GM18868 (cell line): ENCODE measurements at regions not wholly inside any gene's neighbourhood (a gene's known extent, or its start where the extent isn't known, plus 50 kb on each side); places are given as distances from the start of the nearest gene placed in this dataset.

ENCODE experiments used
- ATAC-seq: cut with Tn5 transposase; IDR thresholded peaks from one replicate; pipeline ENCODE4 v1.9.1; 2021; ENCODE audit warnings: mild to moderate bottlenecking, moderate library complexity; ENCODE audit not compliant: unreplicated experiment

- no peak for ATAC-seq
Measured at GRCh38 chr6:19127081-19127480, 710.1 kb upstream of the ID4 start.

DNA sequence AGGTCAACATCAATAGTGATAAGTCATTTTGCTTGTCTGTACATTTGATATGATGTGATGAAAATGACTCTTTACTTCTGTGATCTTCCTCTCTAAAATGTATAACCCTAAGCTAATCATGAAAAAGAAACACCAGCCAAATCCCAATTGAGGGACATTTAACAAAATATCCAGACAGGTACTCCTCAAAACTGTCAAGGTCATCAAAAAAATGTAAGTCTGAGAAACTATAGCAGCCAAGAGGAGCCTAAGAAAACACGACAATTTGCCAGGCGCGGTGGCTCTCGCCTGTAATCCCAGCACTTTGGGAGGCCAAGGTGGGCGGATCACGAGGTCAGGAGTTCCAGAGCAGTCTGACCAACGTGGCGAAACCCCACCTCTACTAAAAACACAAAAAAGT lies 708.5 kb upstream of the ID4 start:
- no peak for ATAC-seq

DNA sequence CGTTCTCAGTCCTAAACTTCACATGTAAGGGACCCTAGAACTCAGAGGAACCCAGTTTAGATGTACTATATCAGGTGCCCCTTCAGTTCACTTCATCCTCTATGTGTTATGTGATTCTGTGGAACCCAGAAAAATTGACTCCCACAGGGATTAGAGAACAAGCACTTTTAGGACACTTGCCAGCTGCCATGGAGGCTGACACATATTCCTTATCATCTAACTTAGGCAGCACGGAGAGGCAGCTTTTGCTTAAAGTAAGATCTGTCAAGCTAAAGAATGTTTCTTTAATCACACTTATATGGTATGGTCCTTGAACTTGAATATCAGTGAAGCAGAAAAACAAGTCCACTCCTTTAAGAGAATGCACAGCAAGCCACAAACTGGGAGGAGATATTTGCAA lies 701.5 kb upstream of the ID4 start:
- ATAC-seq, result no peak

GRCh38 chr6:19137505-19137904 lies 699.7 kb upstream of the ID4 start:
- ATAC-seq, result no peak

DNA sequence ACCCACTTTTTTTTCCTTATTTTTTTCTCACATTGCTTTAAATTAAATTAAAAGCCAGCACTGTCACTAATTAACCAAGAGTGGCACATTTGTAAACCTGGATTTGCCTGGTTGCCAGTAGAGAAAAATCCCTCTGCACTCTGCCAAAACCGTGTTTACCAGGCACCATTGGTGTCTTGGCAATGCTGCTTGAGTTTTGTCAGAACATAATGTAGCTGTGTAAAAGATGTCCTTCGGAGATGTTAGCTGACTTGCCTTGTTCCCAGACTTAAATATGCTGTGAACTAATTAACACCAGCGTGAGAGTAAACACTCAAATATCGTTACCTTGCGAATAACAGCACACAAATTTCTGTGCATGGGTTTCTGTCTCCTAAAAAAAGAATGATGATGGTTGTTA lies 694.9 kb upstream of the ID4 start:
- ATAC-seq, result no peak

DNA sequence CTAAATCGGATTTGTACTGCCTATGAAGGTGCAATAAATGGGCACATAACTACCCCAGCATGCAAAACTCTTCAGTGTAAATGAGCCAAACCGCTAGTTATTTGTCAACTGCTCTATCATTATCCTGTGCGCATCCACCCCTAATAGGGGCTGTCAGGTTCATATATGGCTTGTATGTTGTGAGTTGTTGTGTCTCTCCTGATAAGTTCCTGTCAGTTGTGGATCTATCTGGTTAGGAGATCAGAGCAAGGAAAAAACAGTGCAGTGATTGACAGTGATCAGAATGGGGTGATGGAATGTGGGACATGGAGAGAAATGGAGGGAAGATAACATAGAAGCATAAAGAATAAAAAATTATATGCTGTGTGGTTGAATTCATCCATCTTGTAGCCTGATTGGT lies 686.9 kb upstream of the ID4 start:
- ATAC-seq, result no peak

DNA sequence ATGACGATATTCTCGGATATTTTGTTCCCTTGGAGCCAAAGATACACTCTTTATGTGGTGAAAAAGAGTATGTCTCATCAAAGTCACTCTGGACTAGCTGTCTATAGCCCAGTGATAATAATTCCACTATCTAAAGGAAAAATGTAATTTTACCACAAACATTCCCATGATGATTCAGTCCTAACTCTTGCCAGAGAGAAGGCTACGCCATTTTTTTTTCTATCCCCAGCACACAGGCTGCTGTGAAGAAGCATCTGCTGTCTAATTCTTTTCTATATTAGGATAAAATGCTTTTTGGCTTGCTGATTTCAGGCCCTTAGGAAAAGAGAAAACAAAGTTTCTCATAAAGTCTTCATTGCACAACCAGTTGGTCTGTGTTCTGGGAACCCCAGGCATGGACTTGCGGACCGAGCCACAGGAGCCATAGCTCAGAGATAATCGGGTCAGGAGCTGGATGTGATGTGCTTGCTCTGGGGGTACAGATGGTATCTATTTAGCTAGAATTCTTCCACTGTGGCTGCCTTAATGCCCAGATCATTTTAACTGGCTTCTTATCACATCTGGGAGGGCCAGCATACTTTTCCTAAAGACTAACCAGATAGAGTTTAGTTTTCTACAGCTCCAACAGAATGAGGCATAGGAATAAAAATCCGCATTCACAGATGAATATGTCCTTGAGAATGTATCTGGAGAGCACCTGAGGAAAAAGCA lies 683.7 kb upstream of the ID4 start:
- no peak for ATAC-seq

DNA sequence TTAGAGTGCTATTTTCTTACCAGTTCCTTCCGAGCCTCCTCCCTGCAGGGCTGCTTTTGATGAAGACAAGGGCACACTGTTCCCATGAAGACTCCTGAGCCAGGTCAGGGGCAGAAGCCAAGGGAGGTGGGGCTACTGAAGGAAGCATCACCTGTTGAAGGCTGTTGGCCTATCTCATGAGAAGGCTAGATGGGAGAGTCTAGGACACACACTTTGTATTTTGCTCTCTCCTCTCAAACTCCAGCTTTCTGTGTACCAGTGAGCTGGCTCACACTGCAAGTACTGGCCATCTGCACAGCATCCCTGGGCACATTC lies 683.2 kb upstream of the ID4 start:
- ATAC-seq, result no peak

GRCh38 chr6:19156443-19156842 lies 680.7 kb upstream of the ID4 start:
- ATAC-seq, result no peak

DNA sequence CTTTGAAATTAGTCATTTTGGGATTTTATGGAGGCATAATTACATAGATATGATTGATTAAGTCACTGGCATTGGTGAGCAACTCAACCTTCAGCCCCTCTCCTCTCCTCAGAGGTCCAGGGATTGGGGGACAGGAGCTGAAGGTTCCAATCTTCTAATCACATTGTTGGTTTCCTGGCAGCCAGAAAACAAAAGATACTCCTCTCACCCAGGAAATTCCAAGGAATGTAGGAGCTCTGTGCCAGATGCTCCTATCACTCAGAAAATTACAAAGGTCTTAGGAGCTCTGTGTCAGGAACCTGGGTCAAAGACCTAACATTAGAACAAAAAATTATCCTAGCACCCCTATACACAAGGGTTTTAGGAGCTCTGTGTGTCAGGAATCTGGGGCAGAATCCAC lies 679.7 kb upstream of the ID4 start:
- no peak for ATAC-seq

DNA sequence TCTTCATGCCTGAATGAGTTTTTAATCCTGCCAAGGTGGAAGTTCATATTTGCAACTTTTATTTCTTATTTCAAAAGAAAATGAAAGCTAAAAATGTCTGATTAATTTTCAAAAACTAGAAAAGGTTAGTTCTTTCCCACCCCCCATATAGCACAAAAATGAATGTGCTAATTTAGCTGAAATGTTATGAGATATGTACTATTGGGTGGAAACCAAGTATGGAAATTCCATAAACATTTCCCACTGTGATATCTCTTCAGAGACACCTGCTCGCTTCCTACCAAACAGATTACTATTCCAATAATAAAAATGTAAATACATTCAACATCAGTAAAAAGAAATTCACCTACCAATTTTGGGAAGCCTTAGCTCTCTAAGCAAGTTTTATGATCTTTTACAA lies 678.6 kb upstream of the ID4 start:
- no peak for ATAC-seq

GRCh38 chr6:19159089-19159488 lies 678.1 kb upstream of the ID4 start:
- no peak for ATAC-seq

GRCh38 chr6:19159561-19159960 lies 677.6 kb upstream of the ID4 start:
- no peak for ATAC-seq

DNA sequence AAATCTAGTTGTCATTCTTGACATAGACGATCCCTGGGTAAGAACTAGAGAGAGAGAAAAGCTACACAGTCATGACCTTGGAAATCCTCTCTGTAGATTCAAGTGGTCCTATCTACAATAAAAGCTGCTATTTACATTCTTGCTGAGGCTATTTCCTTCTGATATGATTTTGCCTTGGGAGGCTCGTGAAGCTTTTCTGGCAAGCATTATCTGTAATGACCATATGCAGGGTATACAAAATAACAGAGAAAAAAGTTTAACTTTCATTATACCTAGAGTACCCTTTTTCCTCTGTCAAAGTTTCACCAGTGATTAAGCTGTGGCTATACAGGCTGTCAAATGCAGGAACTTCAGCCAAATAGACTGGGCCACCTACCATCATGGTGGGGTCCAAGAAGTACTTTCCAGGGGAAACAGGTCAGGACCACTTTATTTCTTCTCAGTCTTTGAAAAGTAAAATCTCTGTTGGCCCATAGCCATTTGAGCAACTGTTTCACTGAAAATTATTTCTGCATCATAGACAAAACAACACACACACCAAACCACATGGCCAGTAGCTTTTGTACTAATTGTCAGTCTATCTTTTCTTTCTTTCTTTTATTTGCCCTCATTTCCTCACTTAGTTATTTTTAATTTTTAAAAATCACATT lies 677.0 kb upstream of the ID4 start:
- no peak for ATAC-seq

GRCh38 chr6:19167251-19167650 lies 669.9 kb upstream of the ID4 start:
- no peak for ATAC-seq

DNA sequence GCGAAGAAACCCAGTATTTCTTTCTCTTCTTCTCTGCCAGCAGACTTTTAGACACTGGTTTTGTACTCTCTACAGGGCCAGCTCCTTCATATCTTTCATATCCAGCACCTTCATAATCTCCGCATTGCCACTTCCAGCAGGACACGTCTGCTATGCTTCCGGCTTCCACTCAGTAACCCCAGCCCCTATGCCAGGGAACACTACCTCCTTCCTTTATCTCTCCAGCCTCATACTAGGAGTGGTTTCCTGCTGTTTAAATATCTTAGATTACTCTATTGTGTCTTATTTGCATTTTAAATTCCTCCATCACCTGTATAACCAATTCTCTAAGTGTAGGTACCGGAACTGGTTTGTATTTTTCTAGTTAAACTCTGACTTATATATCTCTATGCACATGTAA lies 667.8 kb upstream of the ID4 start:
- ATAC-seq, result no peak

GRCh38 chr6:19175023-19175422 lies 662.1 kb upstream of the ID4 start:
- ATAC-seq, result no peak

- ATAC-seq, result no peak
Measured at GRCh38 chr6:19180348-19181072, 656.7 kb upstream of the ID4 start.

GRCh38 chr6:19181211-19181610 lies 656.0 kb upstream of the ID4 start:
- no peak for ATAC-seq

DNA sequence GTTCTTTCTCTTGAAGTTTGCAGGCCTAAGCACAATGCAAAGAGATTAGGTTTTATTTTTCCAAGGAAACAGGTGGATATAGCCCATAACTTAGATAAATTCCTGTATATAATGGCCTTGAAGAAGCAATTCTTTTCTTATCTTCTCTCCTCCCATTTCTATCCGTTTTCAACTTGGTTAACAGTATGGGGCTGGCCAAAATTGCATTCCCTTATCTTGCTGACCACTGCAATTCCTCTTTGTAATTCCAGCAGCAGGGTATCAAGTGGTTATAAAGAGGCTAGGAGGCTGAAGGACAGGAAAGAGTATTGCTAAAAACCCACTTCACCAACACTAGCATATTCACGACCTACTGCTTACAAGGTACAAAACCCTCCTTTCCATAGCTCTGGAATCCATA lies 643.5 kb upstream of the ID4 start:
- ATAC-seq, result no peak

GRCh38 chr6:19204445-19204844 lies 632.7 kb upstream of the ID4 start:
- ATAC-seq, result no peak

DNA sequence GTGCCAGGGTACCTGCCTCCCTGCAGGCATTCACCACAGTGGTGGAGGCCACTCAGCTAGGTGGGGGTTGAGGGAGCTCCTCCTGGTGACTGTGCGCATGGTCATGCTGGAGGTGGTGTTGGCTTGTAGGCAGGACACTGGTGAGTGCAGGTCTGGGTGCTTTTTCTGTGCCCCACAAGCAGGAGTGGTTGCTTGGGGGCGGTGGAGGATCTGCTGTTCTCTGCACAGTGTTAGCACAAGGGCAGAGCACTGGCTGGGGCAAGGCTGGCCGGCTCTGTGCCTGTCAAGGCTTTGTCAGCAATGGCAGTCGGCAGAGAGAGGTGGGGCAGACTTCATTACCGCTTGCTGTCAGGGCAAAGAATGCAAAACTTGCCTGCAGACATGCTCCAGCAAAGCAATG lies 632.1 kb upstream of the ID4 start:
- no peak for ATAC-seq
